OCI-LY1 (cell line): ENCODE measurements at regions not wholly inside any gene's neighbourhood (a gene's known extent, or its start where the extent isn't known, plus 50 kb on each side); places are given as distances from the start of the nearest gene placed in this dataset.

ENCODE experiments used
- CTCF ChIP-seq: fragments of 200-600 bp; sonication (generic), shearing (Covaris generic); IDR thresholded peaks from 2 replicates; pipeline ENCODE4 v1.5.1; 2017; ENCODE audit warnings: mild to moderate bottlenecking, antibody characterized with exemption, low read length, moderate library complexity, mixed read lengths
- EZH2 ChIP-seq: fragments of 200-600 bp; sonication (generic), shearing (Covaris generic); IDR thresholded peaks from 2 replicates; pipeline ENCODE4 v1.8.0; 2017; ENCODE audit warnings: borderline replicate concordance, mixed run types, mild to moderate bottlenecking, antibody characterized with exemption, low read length, moderate library complexity, mixed read lengths

- no peak for TF ChIP-seq CTCF
- no peak for TF ChIP-seq EZH2
These were observed 67.0 kb upstream of the FAT1 start for GRCh38 chr4:186790630-186791029.
